22Rv1 (cell line): ENCODE measurements at regions not wholly inside any gene's neighbourhood (a gene's known extent, or its start where the extent isn't known, plus 50 kb on each side); places are given as distances from the start of the nearest gene placed in this dataset.

Experiments used
- H3K27ac ChIP-seq: fragments of 450-650 bp; 2 replicates; pipeline ENCODE4 v1.5.1; 2017
- ZFX ChIP-seq: fragments of 450-650 bp; IDR thresholded peaks from 2 replicates; pipeline ENCODE4 v1.6.1; 2017; ENCODE audit warnings: antibody characterized with exemption, borderline replicate concordance
- TF ChIP-seq, protein P1 (sequence below): fragments of 450-650 bp; IDR thresholded peaks from 2 replicates; pipeline ENCODE4 v1.5.1; 2017; ENCODE audit warnings: mild to moderate bottlenecking

GRCh38 chr16:65285128-65286048 lies 163.5 kb upstream of the CDH11 start:
- TF ChIP-seq, protein P1, sequence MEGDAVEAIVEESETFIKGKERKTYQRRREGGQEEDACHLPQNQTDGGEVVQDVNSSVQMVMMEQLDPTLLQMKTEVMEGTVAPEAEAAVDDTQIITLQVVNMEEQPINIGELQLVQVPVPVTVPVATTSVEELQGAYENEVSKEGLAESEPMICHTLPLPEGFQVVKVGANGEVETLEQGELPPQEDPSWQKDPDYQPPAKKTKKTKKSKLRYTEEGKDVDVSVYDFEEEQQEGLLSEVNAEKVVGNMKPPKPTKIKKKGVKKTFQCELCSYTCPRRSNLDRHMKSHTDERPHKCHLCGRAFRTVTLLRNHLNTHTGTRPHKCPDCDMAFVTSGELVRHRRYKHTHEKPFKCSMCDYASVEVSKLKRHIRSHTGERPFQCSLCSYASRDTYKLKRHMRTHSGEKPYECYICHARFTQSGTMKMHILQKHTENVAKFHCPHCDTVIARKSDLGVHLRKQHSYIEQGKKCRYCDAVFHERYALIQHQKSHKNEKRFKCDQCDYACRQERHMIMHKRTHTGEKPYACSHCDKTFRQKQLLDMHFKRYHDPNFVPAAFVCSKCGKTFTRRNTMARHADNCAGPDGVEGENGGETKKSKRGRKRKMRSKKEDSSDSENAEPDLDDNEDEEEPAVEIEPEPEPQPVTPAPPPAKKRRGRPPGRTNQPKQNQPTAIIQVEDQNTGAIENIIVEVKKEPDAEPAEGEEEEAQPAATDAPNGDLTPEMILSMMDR, result no peak
- no peak for TF ChIP-seq ZFX
- no peak overlapping the region for H3K27ac ChIP-seq

DNA sequence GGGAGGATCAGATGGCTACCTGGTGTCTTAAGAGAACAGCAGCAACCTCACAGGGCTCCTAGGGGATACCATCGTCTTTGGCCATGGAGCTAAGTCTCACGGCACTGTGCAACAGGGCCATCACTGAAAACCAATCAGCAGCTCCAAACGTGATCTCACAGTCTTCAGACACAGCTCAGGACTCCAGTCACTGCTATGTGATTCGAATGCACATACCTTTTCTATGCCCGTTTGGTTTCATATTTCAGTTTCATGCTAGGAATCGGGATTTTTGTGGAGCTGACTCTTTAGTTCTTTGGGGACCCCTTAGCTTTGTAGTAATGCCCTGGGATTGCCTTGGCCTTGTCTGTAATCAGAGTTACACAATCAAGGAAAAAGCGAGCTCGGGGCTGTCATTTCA lies 162.8 kb upstream of the CDH11 start:
- no peak for TF ChIP-seq ZFX
- TF ChIP-seq, protein P1, result no peak

GRCh38 chr16:65283181-65283651 lies 161.4 kb upstream of the CDH11 start:
- TF ChIP-seq, protein P1, result no peak
- no peak for TF ChIP-seq ZFX
- no peak overlapping the region for H3K27ac ChIP-seq

More for the DNA sequence above, 162.8 kb upstream of the CDH11 start:
- H3K27ac ChIP-seq, result no peak overlapping the region

DNA sequence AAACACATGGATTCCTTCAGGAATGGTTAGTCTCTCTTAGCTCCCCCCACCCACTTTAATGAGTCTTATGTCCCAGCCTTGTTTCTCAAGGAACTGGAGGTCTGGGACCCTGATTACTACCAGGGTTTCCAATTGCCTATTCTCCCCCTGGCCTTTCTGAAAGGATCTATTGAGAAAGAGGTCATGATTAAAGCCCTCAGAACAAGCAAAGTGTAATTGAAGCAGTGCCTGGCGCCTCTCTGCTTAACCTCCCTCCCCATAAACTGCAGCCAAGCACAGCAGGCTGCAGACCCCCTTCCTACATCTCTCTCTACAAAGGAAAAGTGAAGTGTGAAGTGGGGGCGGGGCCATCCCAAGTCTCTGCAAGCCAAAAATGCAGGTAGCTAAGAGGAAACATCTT lies 159.7 kb upstream of the CDH11 start:
- H3K27ac ChIP-seq, result no peak overlapping the region
- TF ChIP-seq ZFX, result no peak
- TF ChIP-seq, protein P1, result no peak

GRCh38 chr16:65280845-65281512 lies 159.1 kb upstream of the CDH11 start:
- TF ChIP-seq ZFX, result no peak
- TF ChIP-seq, protein P1, result no peak
- H3K27ac ChIP-seq, result no peak overlapping the region

- no peak overlapping the region for H3K27ac ChIP-seq
- TF ChIP-seq, protein P1, result no peak
Observed at GRCh38 chr16:65279576-65279975, 157.7 kb upstream of the CDH11 start.

DNA sequence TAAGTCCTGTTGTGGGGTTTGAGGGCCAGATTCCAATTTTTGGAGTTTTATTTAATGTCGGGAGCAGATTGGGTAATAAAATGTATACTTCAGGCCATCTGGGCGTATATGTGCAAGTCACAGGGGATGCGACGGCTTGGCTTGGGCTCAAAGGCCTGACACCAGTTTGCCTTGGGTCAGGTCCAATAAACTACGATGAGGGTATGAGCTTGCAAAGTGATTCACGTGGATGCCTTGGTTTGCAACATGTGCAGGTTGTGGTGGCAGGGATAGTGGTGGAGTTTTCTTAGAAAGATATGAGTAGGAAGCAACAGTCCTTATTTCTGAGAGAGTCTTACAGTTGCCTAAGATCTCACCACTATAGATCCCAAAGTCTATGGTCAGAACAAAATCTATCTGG lies 157.0 kb upstream of the CDH11 start:
- no peak overlapping the region for H3K27ac ChIP-seq
- TF ChIP-seq, protein P1, result no peak
- TF ChIP-seq ZFX, result no peak
